B cell (primary cell): ENCODE measurements at regions not wholly inside any gene's neighbourhood (a gene's known extent, or its start where the extent isn't known, plus 50 kb on each side); places are given as distances from the start of the nearest gene placed in this dataset.

ENCODE experiments used
- EZH2 ChIP-seq: IDR thresholded peaks from 2 replicates; pipeline ENCODE4 v1.6.1; 2012; ENCODE audit warnings: borderline replicate concordance, low read depth, mild to moderate bottlenecking, moderate library complexity, low read length; ENCODE audit not compliant: insufficient read depth, poor library complexity, severe bottlenecking
- TF ChIP-seq, protein P1 (sequence below): fragments of 200-600 bp; IDR thresholded peaks from one replicate; pipeline ENCODE4 v1.8.0; 2022; ENCODE audit warnings: antibody characterized with exemption, mild to moderate bottlenecking

- TF ChIP-seq, protein P1, sequence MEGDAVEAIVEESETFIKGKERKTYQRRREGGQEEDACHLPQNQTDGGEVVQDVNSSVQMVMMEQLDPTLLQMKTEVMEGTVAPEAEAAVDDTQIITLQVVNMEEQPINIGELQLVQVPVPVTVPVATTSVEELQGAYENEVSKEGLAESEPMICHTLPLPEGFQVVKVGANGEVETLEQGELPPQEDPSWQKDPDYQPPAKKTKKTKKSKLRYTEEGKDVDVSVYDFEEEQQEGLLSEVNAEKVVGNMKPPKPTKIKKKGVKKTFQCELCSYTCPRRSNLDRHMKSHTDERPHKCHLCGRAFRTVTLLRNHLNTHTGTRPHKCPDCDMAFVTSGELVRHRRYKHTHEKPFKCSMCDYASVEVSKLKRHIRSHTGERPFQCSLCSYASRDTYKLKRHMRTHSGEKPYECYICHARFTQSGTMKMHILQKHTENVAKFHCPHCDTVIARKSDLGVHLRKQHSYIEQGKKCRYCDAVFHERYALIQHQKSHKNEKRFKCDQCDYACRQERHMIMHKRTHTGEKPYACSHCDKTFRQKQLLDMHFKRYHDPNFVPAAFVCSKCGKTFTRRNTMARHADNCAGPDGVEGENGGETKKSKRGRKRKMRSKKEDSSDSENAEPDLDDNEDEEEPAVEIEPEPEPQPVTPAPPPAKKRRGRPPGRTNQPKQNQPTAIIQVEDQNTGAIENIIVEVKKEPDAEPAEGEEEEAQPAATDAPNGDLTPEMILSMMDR: no peak
- TF ChIP-seq EZH2: no peak
These were observed 593.3 kb downstream of the POM121L12 start for GRCh38 chr7:53628775-53629174.
